ENCODE measurements at regions not wholly inside any gene's neighbourhood (a gene's known extent, or its start where the extent isn't known, plus 50 kb on each side); places are given as distances from the start of the nearest gene placed in this dataset.

GRCh38 chr18:44066541-44066940 lies 614.1 kb upstream of the SETBP1 start:
- DNase-seq (ENCODE audit: low spot score) = no peak

GRCh38 chr18:44067186-44067585 lies 613.5 kb upstream of the SETBP1 start:
- no peak for DNase-seq (ENCODE audit: low spot score)

- no peak for DNase-seq (ENCODE audit: low spot score)
Measured at GRCh38 chr18:44075038-44075437, 605.6 kb upstream of the SETBP1 start.

- no peak for DNase-seq (ENCODE audit: low spot score)
Measured at GRCh38 chr18:44079606-44080005, 601.1 kb upstream of the SETBP1 start.

- no peak for DNase-seq (ENCODE audit: low spot score)
Measured at GRCh38 chr18:44080054-44080453, 600.6 kb upstream of the SETBP1 start.

DNA sequence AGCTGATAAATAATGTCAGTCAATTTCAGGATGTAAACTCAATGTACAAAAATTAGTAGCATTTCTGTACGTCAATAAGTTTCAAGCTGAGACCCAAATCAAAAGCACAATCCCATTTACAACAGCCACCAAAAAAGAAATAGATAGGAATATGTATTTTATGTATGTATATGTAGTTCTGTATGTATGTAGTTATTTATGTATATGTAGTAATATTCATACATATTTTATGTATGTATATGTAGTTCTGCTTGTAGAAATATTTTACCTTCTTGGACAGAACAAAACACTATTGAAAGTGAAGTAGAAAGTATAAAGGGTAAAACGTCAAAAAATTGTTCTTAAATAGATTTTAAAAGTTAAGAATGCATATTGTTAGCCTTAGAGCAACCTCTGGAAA lies 591.0 kb upstream of the SETBP1 start:
- no peak for DNase-seq (ENCODE audit: low spot score)

DNA sequence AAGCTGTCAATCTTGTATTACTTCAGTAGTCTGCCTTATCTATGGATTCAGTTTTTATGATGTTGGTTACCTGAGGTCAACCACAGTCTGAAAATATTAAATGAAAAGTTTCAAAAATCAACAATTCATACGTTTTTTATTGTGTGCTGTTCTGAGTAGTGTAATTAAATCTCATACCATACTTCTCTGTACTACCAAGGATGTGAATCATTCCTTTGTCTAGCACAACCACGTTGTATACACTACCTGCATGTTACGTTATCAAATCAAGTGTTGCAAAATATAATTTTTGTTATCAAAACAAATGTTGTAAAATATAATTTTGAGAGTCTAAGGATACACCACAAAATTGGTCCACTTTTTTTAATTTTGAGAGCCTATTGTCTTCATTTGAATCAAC lies 590.2 kb upstream of the SETBP1 start:
- no peak for DNase-seq (ENCODE audit: low spot score)

DNA sequence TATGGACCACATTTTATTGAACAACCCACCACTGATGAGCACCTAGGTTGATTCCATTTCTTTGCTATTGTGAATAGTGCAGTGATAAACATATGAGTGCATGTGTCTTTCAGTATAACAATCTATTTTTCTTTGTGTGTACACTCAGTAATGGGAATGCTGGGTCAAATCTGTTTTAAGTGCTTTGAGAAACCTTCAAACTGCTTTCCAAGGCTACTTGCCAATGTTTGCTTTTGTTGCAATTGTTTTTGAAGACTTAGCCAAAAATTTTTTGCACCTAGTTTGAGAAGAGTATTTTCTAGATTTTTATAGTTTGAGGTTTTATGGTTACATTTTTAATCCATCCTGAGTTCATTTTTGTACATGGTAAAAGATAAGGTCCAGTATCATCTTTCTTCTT lies 587.4 kb upstream of the SETBP1 start:
- DNase-seq (ENCODE audit: low spot score) = no peak

- no peak for DNase-seq (ENCODE audit: low spot score)
Measured at GRCh38 chr18:44096016-44096415, 584.7 kb upstream of the SETBP1 start.

- no peak for DNase-seq (ENCODE audit: low spot score)
Measured at GRCh38 chr18:44098551-44099098, 582.1 kb upstream of the SETBP1 start.

DNA sequence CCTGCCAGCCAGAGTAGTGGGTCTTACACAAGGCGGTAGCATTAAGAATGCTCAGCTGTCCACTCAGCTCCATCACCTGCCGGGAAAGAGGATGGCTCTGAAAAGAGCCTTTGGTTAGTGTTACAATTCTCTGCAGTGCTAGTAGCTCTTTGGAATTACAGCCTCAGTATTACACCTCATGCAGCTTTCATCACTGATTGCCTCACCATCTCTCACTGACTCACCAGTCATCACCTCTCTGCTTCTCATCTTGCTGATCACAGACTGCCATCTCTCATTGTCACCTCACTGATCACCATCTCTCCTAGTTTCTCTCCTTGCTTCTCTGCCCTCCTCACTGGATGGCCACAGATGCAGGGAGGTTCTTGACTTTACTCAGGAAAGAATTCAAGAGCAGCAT lies 573.5 kb upstream of the SETBP1 start:
- no peak for DNase-seq (ENCODE audit: low spot score)

- DNase-seq (ENCODE audit: low spot score) = no peak
Measured at GRCh38 chr18:44111337-44111736, 569.4 kb upstream of the SETBP1 start.

DNA sequence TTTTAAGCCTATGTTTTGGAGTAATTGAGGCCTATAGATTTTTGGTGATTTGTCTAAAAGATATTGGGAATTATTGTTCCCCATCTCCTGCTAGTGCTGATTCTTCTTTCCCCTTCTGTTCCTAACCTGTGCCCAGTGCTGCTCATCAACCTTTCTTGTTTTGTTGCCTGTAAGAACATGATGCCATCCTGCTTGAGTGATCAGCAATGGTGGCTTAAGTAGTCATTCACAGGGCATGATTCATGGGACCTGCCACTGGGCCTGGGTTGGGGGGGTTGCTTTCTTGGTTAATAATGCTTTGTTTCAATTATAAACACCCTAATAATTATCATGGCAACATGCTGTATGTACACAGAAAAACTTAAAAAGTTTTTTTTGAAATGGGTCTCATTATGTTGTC lies 562.9 kb upstream of the SETBP1 start:
- no peak for DNase-seq (ENCODE audit: low spot score)

GRCh38 chr18:44119607-44120006 lies 561.1 kb upstream of the SETBP1 start:
- no peak for DNase-seq (ENCODE audit: low spot score)

- DNase-seq (ENCODE audit: low spot score) = no peak
Measured at GRCh38 chr18:44123743-44124142, 556.9 kb upstream of the SETBP1 start.

GRCh38 chr18:44125446-44125845 lies 555.2 kb upstream of the SETBP1 start:
- no peak for DNase-seq (ENCODE audit: low spot score)

- no peak for DNase-seq (ENCODE audit: low spot score)
Measured at GRCh38 chr18:44126598-44126997, 554.1 kb upstream of the SETBP1 start.

- no peak for DNase-seq (ENCODE audit: low spot score)
Measured at GRCh38 chr18:44128365-44128764, 552.3 kb upstream of the SETBP1 start.

DNA sequence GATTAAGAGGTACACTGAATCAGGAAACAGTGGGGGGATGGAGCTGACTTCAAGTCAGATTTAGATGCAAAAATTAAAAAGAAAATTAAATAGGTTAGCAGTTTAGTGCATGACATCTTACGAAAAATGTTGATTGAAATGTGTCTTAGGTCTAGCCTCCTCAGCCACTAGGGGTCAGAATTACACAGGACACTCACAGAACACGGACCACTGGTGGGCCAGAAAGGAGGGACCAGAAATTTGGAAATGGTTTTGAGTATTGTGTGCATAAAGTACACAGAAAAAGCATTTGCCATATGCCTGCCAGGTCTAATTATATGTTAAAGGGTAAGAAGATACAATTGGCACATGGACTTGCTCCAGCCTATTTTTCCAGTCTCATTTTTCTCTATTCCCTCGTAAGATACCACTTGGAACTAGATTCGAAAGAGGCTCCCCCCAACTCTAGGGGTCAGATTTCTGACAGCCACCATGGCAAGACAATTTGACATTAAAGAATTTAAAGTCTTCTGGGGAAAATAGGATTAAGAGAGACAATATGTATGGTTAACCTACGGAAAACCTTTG lies 550.2 kb upstream of the SETBP1 start:
- no peak for DNase-seq (ENCODE audit: low spot score)

DNA sequence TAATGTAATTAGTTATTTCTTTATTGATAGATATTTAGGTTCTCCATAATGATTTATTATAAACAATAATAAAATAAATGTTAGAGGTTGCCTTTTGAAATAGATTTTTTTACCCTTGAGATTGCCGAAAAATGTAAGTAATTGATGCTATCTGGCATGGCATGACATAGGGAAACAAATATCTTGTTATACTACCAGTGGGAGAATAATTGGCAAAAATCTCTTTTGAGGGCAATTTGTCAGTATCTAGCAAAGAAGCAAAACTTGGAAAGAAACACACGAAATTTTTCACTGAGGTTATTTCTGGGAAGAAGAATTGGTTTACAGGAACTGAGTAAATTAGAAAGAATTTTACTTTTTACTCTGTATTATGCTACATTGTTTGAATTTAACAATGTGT lies 547.2 kb upstream of the SETBP1 start:
- DNase-seq (ENCODE audit: low spot score) = no peak

GRCh38 chr18:44134447-44134846 lies 546.2 kb upstream of the SETBP1 start:
- no peak for DNase-seq (ENCODE audit: low spot score)

DNA sequence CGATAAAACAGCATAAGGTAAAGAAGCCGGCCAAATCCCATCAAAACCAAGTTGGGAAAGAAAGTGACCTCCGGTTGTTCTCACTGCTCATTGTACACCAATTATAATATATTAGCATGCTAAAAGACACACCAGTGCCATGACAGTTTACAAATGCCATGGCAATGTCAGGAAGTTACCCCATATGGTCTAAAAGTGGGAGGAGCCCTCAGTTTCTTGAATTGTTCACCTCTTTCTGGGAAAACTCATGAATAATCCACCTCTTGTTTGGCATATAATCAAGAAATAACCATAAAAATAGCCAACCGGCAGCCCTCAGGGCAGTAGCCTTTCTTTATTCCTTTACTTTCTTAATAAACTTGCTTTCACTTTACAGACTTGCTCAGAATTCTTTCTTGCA lies 544.9 kb upstream of the SETBP1 start:
- DNase-seq (ENCODE audit: low spot score) = no peak

DNA sequence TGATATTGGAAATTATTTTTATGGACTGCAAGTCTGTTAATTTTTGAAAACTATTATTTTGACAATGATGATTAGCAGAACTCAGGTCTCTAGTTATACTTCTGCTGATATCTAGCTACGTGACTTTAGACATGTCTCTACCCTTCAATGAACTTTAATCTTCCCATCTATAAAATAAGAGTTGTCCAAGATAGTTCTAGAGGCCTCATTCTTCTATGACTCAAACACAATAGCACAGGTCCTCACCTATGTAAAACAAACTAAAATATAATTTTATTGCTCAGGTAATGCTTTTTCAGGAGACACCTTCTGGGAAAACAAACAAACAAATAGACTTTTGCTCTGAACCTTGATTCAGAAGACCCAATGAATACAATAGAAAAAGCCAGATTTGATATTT lies 544.4 kb upstream of the SETBP1 start:
- no peak for DNase-seq (ENCODE audit: low spot score)

DNA sequence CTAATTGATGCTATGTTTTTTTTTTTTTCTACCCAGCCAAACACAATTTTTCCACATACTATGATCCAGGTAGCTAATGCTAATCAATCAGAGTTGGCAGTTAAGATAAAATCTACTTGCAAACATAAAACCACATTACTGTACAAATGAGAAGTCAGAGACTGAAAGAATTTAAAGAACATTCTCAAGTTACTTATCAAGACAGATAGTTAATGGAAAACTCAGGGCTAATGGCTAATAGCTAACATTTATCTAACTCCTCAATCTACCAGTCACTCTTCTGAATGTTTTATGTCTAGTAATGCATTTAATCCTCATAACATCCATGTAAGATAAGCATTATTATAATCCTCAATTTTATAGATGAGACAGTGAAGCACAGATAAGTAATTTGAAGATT lies 537.6 kb upstream of the SETBP1 start:
- DNase-seq (ENCODE audit: low spot score) = no peak

DNA sequence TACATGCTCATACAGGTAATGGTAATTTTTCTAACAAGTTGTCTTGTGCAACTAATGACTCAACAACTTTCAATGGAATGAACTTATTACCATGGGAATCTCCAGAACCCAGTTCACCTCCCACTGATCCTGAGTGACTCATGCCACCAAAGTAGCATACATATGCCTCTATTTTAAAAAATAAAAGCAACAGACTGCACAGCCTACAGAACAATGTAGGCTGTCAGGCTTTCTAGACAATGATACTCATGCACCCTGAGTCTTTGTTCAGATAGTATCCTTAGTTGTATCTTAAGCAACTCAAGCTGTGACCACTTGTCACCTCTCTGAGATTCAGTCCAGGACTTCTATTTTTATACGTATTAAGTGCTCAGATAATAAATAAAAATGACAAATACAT lies 531.0 kb upstream of the SETBP1 start:
- no peak for DNase-seq (ENCODE audit: low spot score)

Measured in left forelimb (tissue), 1 donor.